BE2C (cell line): ENCODE measurements at regions not wholly inside any gene's neighbourhood (a gene's known extent, or its start where the extent isn't known, plus 50 kb on each side); places are given as distances from the start of the nearest gene placed in this dataset.

Experiments used
- DNase-seq: peaks from one replicate; pipeline ENCODE4 v3.0.0-alpha.2; 2020
- H3K27me3 ChIP-seq: fragments of 250-450 bp; sonication (Bioruptor Pico); 2 replicates; pipeline ENCODE4 v1.5.1; 2020; ENCODE audit warnings: mild to moderate bottlenecking
- H3K36me3 ChIP-seq: fragments of 250-450 bp; sonication (Bioruptor Pico); 2 replicates; pipeline ENCODE4 v1.5.1; 2020; ENCODE audit warnings: mild to moderate bottlenecking
- H3K4me1 ChIP-seq: fragments of 250-450 bp; sonication (Bioruptor Pico); 2 replicates; pipeline ENCODE4 v1.5.1; 2020
- H3K4me3 ChIP-seq: 2 replicates; pipeline ENCODE4 v1.5.1; 2011; ENCODE audit warnings: low read depth, low read length
- H3K9me3 ChIP-seq: fragments of 250-450 bp; sonication (Bioruptor Pico); 2 replicates; pipeline ENCODE4 v1.5.1; 2020
- CTCF ChIP-seq: IDR thresholded peaks from 2 replicates; pipeline ENCODE4 v1.5.1; 2012; ENCODE audit warnings: mild to moderate bottlenecking, low read depth, low read length

GRCh38 chr17:71970312-71970711, 150.5 kb upstream of the SOX9 start:
- H3K4me3 ChIP-seq: no peak overlapping the region
- no peak for DNase-seq

GRCh38 chr17:71974051-71974450, 146.8 kb upstream of the SOX9 start:
- DNase-seq: no peak
- H3K36me3 ChIP-seq: no peaks in the 10 kb centered on the region
- H3K4me1 ChIP-seq: no peaks in the 10 kb centered on the region
- no peaks in the 10 kb centered on the region for H3K27me3 ChIP-seq
- H3K4me3 ChIP-seq: no peak overlapping the region
- no peaks in the 10 kb centered on the region for H3K9me3 ChIP-seq
- no peak for TF ChIP-seq CTCF

More at GRCh38 chr17:71970312-71970711, 150.5 kb upstream of the SOX9 start:
- Histone ChIP-seq H3K27me3 (no peaks in the 10 kb centered on the region), H3K4me1 (no peaks in the 10 kb centered on the region; the same call in 1 of the 2 replicates), H3K9me3 (no peaks in the 10 kb centered on the region), H3K36me3 (no peaks in the 10 kb centered on the region)
- TF ChIP-seq CTCF: no peak

GRCh38 chr17:71975331-71975801, 145.5 kb upstream of the SOX9 start:
- Histone ChIP-seq H3K4me1 (no peaks in the 10 kb centered on the region), H3K27me3 (no peaks in the 10 kb centered on the region), H3K36me3 (no peaks in the 10 kb centered on the region), H3K9me3 (no peaks in the 10 kb centered on the region), H3K4me3 (no peak overlapping the region)
- TF ChIP-seq CTCF: no peak
- no peak for DNase-seq

GRCh38 chr17:71976011-71976649, 144.7 kb upstream of the SOX9 start:
- no peaks in the 10 kb centered on the region for H3K27me3 ChIP-seq
- peak; percentile 51 for DNase-seq
- TF ChIP-seq CTCF: no peak
- no peaks in the 10 kb centered on the region for H3K36me3 ChIP-seq
- no peaks in the 10 kb centered on the region for H3K9me3 ChIP-seq
- no peaks in the 10 kb centered on the region for H3K4me1 ChIP-seq
- H3K4me3 ChIP-seq: no peak overlapping the region

GRCh38 chr17:71978435-71978834, 142.4 kb upstream of the SOX9 start:
- no peaks in the 10 kb centered on the region for H3K27me3 ChIP-seq
- DNase-seq: no peak
- H3K36me3 ChIP-seq: no peaks in the 10 kb centered on the region
- H3K9me3 ChIP-seq: no peaks in the 10 kb centered on the region
- no peak for TF ChIP-seq CTCF
- H3K4me1 ChIP-seq: no peaks in the 10 kb centered on the region
- H3K4me3 ChIP-seq: no peak overlapping the region

GRCh38 chr17:71980171-71980570, 140.6 kb upstream of the SOX9 start:
- Histone ChIP-seq H3K9me3 (no peaks in the 10 kb centered on the region), H3K27me3 (no peaks in the 10 kb centered on the region), H3K4me3 (no peak overlapping the region), H3K4me1 (no peaks in the 10 kb centered on the region), H3K36me3 (no peaks in the 10 kb centered on the region)
- TF ChIP-seq CTCF: no peak
- DNase-seq: no peak
